Smooth muscle cell (in vitro differentiated cells): ENCODE measurements at regions not wholly inside any gene's neighbourhood (a gene's known extent, or its start where the extent isn't known, plus 50 kb on each side); places are given as distances from the start of the nearest gene placed in this dataset.

ENCODE experiments used
- DNase-seq: peaks from one replicate; lab custom pipeline; 2025; ENCODE audit not compliant: unreplicated experiment; lab: John Stamatoyannopoulos, UW
- H2AFZ ChIP-seq: fragments of 200-600 bp; sonication (generic); 2 replicates; pipeline ENCODE4 v1.6.0; 2016; ENCODE audit warnings: antibody characterized with exemption, low read depth, mild to moderate bottlenecking
- H3F3A ChIP-seq: fragments of 200-600 bp; sonication (generic); 2 replicates; pipeline ENCODE4 v1.6.0; 2017; ENCODE audit warnings: antibody characterized with exemption, low read depth
- H3K27ac ChIP-seq: fragments of 200-600 bp; sonication (generic); 2 replicates; pipeline ENCODE4 v1.5.1; 2016; ENCODE audit warnings: low read depth, mild to moderate bottlenecking
- H3K27me3 ChIP-seq: fragments of 200-600 bp; sonication (generic); 2 replicates; pipeline ENCODE4 v1.6.1; 2016; ENCODE audit warnings: low read depth, mild to moderate bottlenecking
- H3K36me3 ChIP-seq: fragments of 200-600 bp; sonication (generic); 2 replicates; pipeline ENCODE4 v1.5.1; 2016; ENCODE audit warnings: low read depth
- H3K4me1 ChIP-seq: fragments of 200-600 bp; sonication (generic); 2 replicates; pipeline ENCODE4 v1.5.1; 2016; ENCODE audit warnings: low read depth
- H3K4me2 ChIP-seq: fragments of 200-600 bp; sonication (generic); 2 replicates; pipeline ENCODE4 v1.6.0; 2016; ENCODE audit warnings: mild to moderate bottlenecking
- H3K4me3 ChIP-seq: fragments of 200-600 bp; sonication (generic); 2 replicates; pipeline ENCODE4 v1.5.1; 2016; ENCODE audit warnings: mild to moderate bottlenecking
- H3K79me2 ChIP-seq: fragments of 200-600 bp; sonication (generic); 2 replicates; pipeline ENCODE4 v1.6.0; 2016; ENCODE audit warnings: low read depth, mild to moderate bottlenecking
- H3K9ac ChIP-seq: fragments of 200-600 bp; sonication (generic); 2 replicates; pipeline ENCODE4 v1.6.0; 2016; ENCODE audit warnings: low read depth
- H3K9me3 ChIP-seq: fragments of 200-600 bp; sonication (generic); replicated peaks from 2 replicates; pipeline ENCODE4 v1.5.1; 2016; ENCODE audit warnings: low read depth
- H4K20me1 ChIP-seq: fragments of 200-600 bp; sonication (generic); 2 replicates; pipeline ENCODE4 v1.6.0; 2016; ENCODE audit warnings: low read depth
- CTCF ChIP-seq: fragments of 200-600 bp; sonication (generic); IDR thresholded peaks from 2 replicates; pipeline ENCODE4 v1.5.1; 2017; ENCODE audit warnings: borderline replicate concordance, mild to moderate bottlenecking, antibody characterized with exemption; ENCODE audit not compliant: insufficient read depth, poor library complexity, severe bottlenecking
- WGBS: methylation state at CpG from one replicate; pipeline ENCODE4 v1.1.7; 2016; ENCODE audit warnings: low lambda C conversion rate; 5-methylcytosine and 5-hydroxymethylcytosine counted together

DNA sequence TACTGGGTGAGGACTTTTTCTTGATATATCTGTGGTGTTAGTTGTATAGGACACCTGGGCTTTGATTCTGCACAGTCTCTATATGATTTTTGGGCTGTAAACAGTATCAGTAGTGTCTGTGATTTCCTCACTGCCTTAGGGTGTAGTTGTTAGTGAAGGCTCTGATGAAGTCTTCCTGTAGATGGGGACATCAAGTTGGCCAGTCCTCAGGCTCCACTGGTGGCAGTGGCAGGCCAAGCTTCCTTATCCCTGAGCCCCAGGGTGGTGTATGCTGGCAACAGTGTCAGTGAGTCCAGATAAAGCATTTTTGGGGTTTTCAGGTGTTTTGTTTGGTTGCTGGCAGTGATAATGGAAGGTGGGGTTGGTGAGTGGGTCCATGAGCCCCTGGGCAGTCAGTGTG is 961.4 kb downstream of the DSC3 start:
- no peaks in the 10 kb centered on the region for H3K79me2 ChIP-seq
- H2AFZ ChIP-seq, result no peak overlapping the region
- no peaks in the 10 kb centered on the region for H3K27me3 ChIP-seq
- no peaks in the 10 kb centered on the region for H3K36me3 ChIP-seq
- no peak for TF ChIP-seq CTCF
- no peak for DNase-seq
- H3K4me2 ChIP-seq, result no peak overlapping the region
- H3K9me3 ChIP-seq, result no peaks in the 10 kb centered on the region
- no peaks in the 10 kb centered on the region for H4K20me1 ChIP-seq
- no peak overlapping the region for H3K9ac ChIP-seq
- H3K4me1 ChIP-seq, result no peaks in the 10 kb centered on the region
- no peaks in the 10 kb centered on the region for H3F3A ChIP-seq
- H3K27ac ChIP-seq, result no peak overlapping the region
- no peak overlapping the region for H3K4me3 ChIP-seq

DNA sequence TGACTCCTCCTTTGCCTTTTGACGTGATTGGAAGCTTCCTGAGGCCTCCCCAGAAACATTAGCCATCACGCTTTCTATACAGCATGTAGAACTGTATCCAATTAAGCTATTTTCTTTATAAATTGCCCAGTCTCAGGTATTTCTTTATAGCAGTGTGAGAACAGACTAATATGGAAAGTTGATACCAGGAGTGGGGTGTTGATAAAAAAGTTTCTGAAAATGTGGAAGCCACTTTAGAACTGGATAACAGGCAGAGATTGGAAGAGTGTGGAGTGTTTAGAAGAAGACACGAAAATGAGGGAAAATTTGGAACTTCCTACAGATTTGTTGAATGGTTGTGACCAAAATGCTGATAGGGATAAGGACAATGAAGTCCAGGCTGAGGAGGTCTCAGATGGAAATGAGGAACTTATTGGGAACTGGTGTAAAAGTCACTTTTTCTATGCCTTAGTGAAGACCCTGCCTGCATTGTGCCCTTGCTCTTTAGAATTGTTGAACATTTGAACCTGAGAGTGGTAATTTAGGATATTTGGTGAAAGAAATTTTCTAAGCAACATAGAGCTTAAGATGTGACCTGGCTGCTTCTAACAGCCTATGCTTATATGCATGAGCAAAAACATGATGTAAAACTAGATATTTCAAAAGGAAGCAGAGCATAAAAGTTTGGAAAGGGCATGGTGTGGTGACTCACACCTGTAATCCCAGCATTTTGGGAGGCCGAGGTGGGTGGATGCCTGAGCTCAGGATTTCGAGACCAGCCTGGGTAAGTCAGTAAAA is 969.7 kb downstream of the DSC3 start:
- Histone ChIP-seq H3K27me3 (no peaks in the 10 kb centered on the region), H3K36me3 (no peaks in the 10 kb centered on the region), H2AFZ (no peak overlapping the region), H3K79me2 (no peaks in the 10 kb centered on the region), H3K9ac (no peak overlapping the region), H3K27ac (no peak overlapping the region), H3K9me3 (peaks cover 7% of the 10 kb centered on the region), H3K4me1 (no peaks in the 10 kb centered on the region), H3K4me3 (no peak overlapping the region), H4K20me1 (no peaks in the 10 kb centered on the region), H3K4me2 (no peak overlapping the region), H3F3A (no peaks in the 10 kb centered on the region)
- no peak for DNase-seq
- no peak for TF ChIP-seq CTCF
- 67% methylated on average over 5 of the region's 5 CpGs for WGBS

DNA sequence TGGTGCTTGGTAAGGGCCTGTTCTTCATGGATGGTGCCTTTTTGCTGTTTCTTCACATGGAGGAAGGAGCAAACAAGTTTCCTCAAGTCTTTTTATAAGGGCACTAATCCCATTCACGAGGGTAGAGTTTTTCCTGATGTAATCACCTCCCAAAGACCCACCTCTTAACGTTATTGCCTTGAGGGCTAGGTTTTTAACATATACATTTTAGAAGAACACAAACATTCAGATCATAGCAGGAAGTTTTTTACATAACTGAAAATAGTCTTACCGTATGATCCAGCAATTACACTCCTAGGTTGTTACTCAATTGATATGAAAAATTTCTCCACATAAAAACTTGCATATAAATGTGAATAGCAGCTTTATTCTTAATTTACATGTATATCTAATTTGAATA is 976.3 kb downstream of the DSC3 start:
- no peak overlapping the region for H3K9ac ChIP-seq
- no peaks in the 10 kb centered on the region for H3K4me1 ChIP-seq
- WGBS, result 50% methylated on average over 3 of the region's 3 CpGs
- H2AFZ ChIP-seq, result no peak overlapping the region
- H3K4me2 ChIP-seq, result no peak overlapping the region
- H3K79me2 ChIP-seq, result no peaks in the 10 kb centered on the region
- no peak for DNase-seq
- H3K9me3 ChIP-seq, result no peaks in the 10 kb centered on the region
- no peaks in the 10 kb centered on the region for H3F3A ChIP-seq
- no peak overlapping the region for H3K4me3 ChIP-seq
- H4K20me1 ChIP-seq, result no peaks in the 10 kb centered on the region
- no peak overlapping the region for H3K27ac ChIP-seq
- TF ChIP-seq CTCF, result no peak
- H3K36me3 ChIP-seq, result no peaks in the 10 kb centered on the region
- H3K27me3 ChIP-seq, result no peaks in the 10 kb centered on the region

- no peaks in the 10 kb centered on the region for H4K20me1 ChIP-seq
- no peak for TF ChIP-seq CTCF
- H3K79me2 ChIP-seq, result no peaks in the 10 kb centered on the region
These were observed 985.1 kb downstream of the DSC3 start for GRCh38 chr18:30057398-30057797.

More at GRCh38 chr18:30057398-30057797, 985.1 kb downstream of the DSC3 start:
- no peak for DNase-seq
- Histone ChIP-seq H3K4me3 (no peak overlapping the region), H3K4me1 (no peaks in the 10 kb centered on the region), H3K27me3 (no peaks in the 10 kb centered on the region), H3F3A (no peaks in the 10 kb centered on the region), H3K9me3 (no peaks in the 10 kb centered on the region), H3K36me3 (no peaks in the 10 kb centered on the region), H2AFZ (no peak overlapping the region), H3K27ac (no peak overlapping the region), H3K4me2 (no peak overlapping the region), H3K9ac (no peak overlapping the region)
